ENCODE measurements at regions not wholly inside any gene's neighbourhood (a gene's known extent, or its start where the extent isn't known, plus 50 kb on each side); places are given as distances from the start of the nearest gene placed in this dataset.
A peak's percentile ranks its signal among the peaks of the same experiment; 100 is the strongest.

GRCh38 chr11:15318814-15319213 lies 204.1 kb downstream of the INSC start:
- ChIA-PET CTCF (ENCODE audit: low intra/inter-chr PET ratio) (no interaction called here), POLR2A (no interaction called here)
- Histone ChIP-seq H4K20me1 (replicated peaks; ENCODE audit: control insufficient read depth, insufficient read depth, low read length) (no peaks in the 10 kb centered on the region), H2AFZ (ENCODE audit: low read depth, low read length) (no peak overlapping the region), H3K4me3 (no peak overlapping the region), H3K9me1 (ENCODE audit: control insufficient read depth, insufficient read depth, low read length) (no peaks in the 10 kb centered on the region), H3K27ac (ENCODE audit: extremely low read depth, low read depth, low read length) (no peak overlapping the region), H3K9me3 (replicated peaks; ENCODE audit: control insufficient read depth, insufficient read depth, low read depth, low read length) (no peaks in the 10 kb centered on the region), H3K4me1 (replicated peaks in 1 of 2; ENCODE audit: control insufficient read depth in 2 of 2, insufficient read depth in 2 of 2, low read length in 2 of 2) (no peaks in the 10 kb centered on the region), H3K27me3 (ENCODE audit: control insufficient read depth in 2 of 2, insufficient read depth in 2 of 2, low read length in 2 of 2) (no peaks in the 10 kb centered on the region), H3K79me2 (ENCODE audit: control insufficient read depth, insufficient read depth, low read length) (no peaks in the 10 kb centered on the region), H3K9ac (ENCODE audit: insufficient read depth in 1 of 2, low read depth in 2 of 2, low read length in 2 of 2) (no peak overlapping the region), H3K4me2 (ENCODE audit: insufficient read depth, low read length) (no peak overlapping the region), H3K36me3 (ENCODE audit: control insufficient read depth, insufficient read depth, low read length) (no peaks in the 10 kb centered on the region)
- no TSS peak for BruUV-seq (replicated peaks)
- intact Hi-C loops (cut with micrococcal nuclease), result no loop called here
- in situ Hi-C loops (cut with MboI), result no loop called here
- TF ChIP-seq CEBPG (CRISPR knock-in tag; IDR thresholded peaks at IDR 0.05), result no peak
- peak in 1 of 2 experiments; percentile 55; a peak in 1 of 4 replicates for TF ChIP-seq CEBPG (tag; conservative IDR thresholded peaks at IDR 0.05 in 1 of 2, IDR thresholded peaks at IDR 0.05 in 1 of 2)
- TF ChIP-seq MCM5 (IDR thresholded peaks at IDR 0.05; ENCODE audit: low read depth), result no peak
- TF ChIP-seq, protein P1, sequence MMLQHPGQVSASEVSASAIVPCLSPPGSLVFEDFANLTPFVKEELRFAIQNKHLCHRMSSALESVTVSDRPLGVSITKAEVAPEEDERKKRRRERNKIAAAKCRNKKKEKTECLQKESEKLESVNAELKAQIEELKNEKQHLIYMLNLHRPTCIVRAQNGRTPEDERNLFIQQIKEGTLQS (IDR thresholded peaks at IDR 0.05), result peak; percentile 10; the same call in 1 of the 2 replicates
- TF ChIP-seq, protein P1 (CRISPR knock-in tag; conservative IDR thresholded peaks at IDR 0.05), result no peak
- DNase-seq (ENCODE audit: extremely low read depth in 1 of 4, low spot score in 3 of 4) (no peak), FAIRE-seq (no peak), ATAC-seq (no peak)
- under 1% methylated on average over 9 of the region's 9 CpGs for WGBS (ENCODE audit: insufficient coverage, low coverage, missing lambda C conversion rate)

DNA sequence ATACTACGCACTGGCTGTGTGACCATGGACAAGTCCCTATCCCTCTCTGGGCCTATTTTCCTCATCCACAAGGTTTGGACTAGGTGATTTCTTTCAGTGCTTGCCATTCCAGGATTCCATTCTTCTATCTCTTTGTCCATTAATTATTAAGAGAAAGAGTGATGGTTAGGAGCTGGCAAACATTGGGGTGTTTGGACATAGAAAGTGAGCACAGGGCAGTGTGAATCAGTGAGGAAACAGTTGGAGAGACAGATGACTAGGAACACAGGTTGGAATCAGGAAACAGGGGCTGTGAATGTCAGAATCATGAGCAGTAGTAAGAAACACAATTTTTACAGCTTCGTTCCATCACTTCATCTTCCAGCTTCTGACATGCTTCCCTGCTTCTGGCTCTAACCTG lies 211.8 kb downstream of the INSC start:
- intact Hi-C loops (cut with micrococcal nuclease), result loop anchor here (2.0 to 10.0 kb wide), 2 partner anchors 328 to 494 kb away; no protein-coding TSS in a partner anchor
- FAIRE-seq (no peak), ATAC-seq (no peak)

More for the DNA sequence above, 211.8 kb downstream of the INSC start:
- Histone ChIP-seq H3K27me3 (ENCODE audit: control insufficient read depth in 2 of 2, insufficient read depth in 2 of 2, low read length in 2 of 2) (no peaks in the 10 kb centered on the region; a peak in 1 of 5 replicates), H3K9me1 (ENCODE audit: control insufficient read depth, insufficient read depth, low read length) (no peaks in the 10 kb centered on the region), H3K9me3 (replicated peaks; ENCODE audit: control insufficient read depth, insufficient read depth, low read depth, low read length) (no peaks in the 10 kb centered on the region), H3K4me3 (no peak overlapping the region), H4K20me1 (replicated peaks; ENCODE audit: control insufficient read depth, insufficient read depth, low read length) (no peaks in the 10 kb centered on the region), H3K27ac (ENCODE audit: extremely low read depth, low read depth, low read length) (no peak overlapping the region), H3K4me1 (replicated peaks in 1 of 2; ENCODE audit: control insufficient read depth in 2 of 2, insufficient read depth in 2 of 2, low read length in 2 of 2) (no peaks in the 10 kb centered on the region), H2AFZ (ENCODE audit: low read depth, low read length) (no peak overlapping the region), H3K36me3 (ENCODE audit: control insufficient read depth, insufficient read depth, low read length) (no peaks in the 10 kb centered on the region), H3K79me2 (ENCODE audit: control insufficient read depth, insufficient read depth, low read length) (no peaks in the 10 kb centered on the region), H3K4me2 (ENCODE audit: insufficient read depth, low read length) (no peak overlapping the region), H3K9ac (ENCODE audit: insufficient read depth in 1 of 2, low read depth in 2 of 2, low read length in 2 of 2) (no peak overlapping the region)
- no TSS peak for BruUV-seq (replicated peaks)
- DNase-seq (ENCODE audit: extremely low read depth in 1 of 4, low spot score in 3 of 4), result no peak
- POLR2A ChIA-PET, result no interaction called here
- CTCF ChIA-PET (ENCODE audit: low intra/inter-chr PET ratio), result no interaction called here
- in situ Hi-C loops (cut with MboI), result no loop called here
- WGBS (ENCODE audit: insufficient coverage, low coverage, missing lambda C conversion rate), result 0% methylated on average over 2 of the region's 2 CpGs
- no peak for TF ChIP-seq ZNF778 (CRISPR knock-in tag; IDR thresholded peaks at IDR 0.05)
- no peak for TF ChIP-seq YY1 (IDR thresholded peaks at IDR 0.05; ENCODE audit: borderline replicate concordance in 1 of 3, control insufficient read depth in 1 of 3, extremely low read depth in 1 of 3, insufficient read depth in 3 of 3, insufficient read length in 1 of 3, insufficient replicate concordance in 2 of 3, low read depth in 1 of 3, low read length in 2 of 3)
- no peak for TF ChIP-seq POLR2AphosphoS5 (IDR thresholded peaks at IDR 0.05; ENCODE audit: control insufficient read depth, insufficient read depth, low read depth, low read length)
- TF ChIP-seq PYGO2 (tag; IDR thresholded peaks at IDR 0.05), result no peak
- TF ChIP-seq, protein P2, sequence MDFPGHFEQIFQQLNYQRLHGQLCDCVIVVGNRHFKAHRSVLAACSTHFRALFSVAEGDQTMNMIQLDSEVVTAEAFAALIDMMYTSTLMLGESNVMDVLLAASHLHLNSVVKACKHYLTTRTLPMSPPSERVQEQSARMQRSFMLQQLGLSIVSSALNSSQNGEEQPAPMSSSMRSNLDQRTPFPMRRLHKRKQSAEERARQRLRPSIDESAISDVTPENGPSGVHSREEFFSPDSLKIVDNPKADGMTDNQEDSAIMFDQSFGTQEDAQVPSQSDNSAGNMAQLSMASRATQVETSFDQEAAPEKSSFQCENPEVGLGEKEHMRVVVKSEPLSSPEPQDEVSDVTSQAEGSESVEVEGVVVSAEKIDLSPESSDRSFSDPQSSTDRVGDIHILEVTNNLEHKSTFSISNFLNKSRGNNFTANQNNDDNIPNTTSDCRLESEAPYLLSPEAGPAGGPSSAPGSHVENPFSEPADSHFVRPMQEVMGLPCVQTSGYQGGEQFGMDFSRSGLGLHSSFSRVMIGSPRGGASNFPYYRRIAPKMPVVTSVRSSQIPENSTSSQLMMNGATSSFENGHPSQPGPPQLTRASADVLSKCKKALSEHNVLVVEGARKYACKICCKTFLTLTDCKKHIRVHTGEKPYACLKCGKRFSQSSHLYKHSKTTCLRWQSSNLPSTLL (IDR thresholded peaks at IDR 0.05), result no peak
